ENCODE measurements at regions not wholly inside any gene's neighbourhood (a gene's known extent, or its start where the extent isn't known, plus 50 kb on each side); places are given as distances from the start of the nearest gene placed in this dataset.
"Not testable (repeated sequence)": the region's sequence is repeated elsewhere in the genome, so short reads cannot be mapped to it uniquely, and the experiment has no call there.

- no peak for DNase-seq
These were observed 183.4 kb upstream of the RFC3 start for GRCh38 chr13:33634546-33634982.

GRCh38 chr13:33636243-33636642 lies 181.7 kb upstream of the RFC3 start:
- no peak for DNase-seq

DNA sequence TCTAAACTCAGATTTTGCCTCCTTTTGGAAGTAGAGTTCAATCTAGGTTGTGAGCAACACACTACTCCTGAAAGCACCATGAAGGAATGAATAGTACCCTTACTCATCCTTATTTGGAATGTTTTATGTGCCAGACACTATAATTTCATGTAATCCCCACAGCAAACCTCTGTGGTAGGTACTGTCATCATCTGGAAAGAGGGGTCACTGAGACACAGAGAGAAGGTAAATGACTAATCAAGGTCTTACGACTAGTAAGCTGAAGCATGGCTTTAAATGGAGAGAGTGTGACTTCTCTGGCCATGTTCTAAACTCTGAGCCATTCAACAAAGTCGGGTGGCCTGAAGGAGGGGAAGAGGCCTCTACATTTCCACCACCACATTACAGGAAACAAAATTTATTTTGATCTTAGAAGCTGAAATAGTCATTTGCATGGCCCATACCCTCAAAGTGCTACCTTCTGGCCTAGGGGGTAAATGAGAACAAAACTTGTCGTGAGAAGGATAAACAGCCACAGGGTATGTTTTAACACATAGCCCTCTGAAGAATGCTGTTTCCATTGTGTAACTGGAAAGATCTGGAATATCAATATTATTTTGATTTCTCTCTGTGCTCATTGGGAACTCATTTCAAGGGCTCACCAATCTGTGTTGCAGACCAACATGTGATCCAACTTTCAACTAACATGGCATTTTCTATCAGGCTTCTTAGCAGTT lies 180.8 kb upstream of the RFC3 start:
- no peak for DNase-seq

DNA sequence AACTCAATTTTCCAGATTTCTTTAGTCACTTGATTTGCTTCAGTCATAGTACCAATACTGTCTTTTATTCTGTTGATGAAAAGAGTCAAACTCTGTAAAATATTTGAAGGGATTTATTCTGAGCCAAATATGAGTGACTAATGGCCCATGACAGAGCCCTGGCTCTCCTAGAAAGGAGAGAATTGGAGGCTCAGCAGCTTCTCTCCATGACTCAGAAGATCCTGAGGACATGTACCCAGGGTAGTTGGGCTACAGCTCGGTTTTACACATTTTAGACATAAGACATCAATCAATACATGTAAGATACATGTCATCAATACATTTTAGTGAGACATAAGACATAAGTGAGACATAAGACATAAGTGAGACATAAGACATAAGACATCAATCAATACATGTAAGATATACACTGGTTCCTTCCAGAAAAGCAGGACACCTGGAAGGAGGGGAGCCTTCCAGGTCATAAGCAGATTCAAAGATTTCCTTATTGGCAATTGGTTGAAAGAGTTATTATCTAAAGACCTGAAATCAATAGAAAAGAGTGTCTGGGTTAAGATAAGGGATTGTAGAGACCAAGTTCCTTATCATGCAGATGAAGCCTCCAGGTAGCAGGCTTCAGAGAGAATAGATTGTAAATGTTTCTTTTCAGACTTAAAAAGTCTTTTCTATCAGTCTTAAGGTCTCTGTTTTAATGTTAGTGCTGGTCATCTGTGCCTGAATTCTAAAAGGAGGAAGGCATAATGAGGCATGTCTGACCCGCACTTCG lies 179.8 kb upstream of the RFC3 start:
- no peak for DNase-seq

DNA sequence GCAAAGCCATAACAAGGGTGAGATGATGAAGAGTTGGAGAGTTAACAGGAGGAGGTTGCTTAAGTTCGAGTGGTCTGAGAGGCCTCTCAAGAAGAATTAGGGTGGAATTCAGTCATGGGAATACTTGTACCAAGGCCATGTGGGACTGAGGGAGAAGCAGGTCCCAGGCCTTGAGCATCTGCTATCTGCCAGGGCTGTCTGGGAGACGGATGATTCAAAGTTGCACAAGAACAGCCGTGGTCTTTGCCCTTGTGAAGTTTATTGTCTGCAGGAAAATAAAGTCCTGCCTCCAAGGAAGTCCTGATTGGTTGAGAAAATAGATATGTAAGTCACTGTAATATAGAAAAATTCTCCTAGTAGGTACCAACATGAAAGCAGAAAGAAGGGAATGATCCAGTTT lies 178.8 kb upstream of the RFC3 start:
- DNase-seq = no peak

- DNase-seq = no peak
These were observed 178.3 kb upstream of the RFC3 start for GRCh38 chr13:33639626-33640080.

GRCh38 chr13:33640832-33641231 lies 177.1 kb upstream of the RFC3 start:
- DNase-seq = no peak

DNA sequence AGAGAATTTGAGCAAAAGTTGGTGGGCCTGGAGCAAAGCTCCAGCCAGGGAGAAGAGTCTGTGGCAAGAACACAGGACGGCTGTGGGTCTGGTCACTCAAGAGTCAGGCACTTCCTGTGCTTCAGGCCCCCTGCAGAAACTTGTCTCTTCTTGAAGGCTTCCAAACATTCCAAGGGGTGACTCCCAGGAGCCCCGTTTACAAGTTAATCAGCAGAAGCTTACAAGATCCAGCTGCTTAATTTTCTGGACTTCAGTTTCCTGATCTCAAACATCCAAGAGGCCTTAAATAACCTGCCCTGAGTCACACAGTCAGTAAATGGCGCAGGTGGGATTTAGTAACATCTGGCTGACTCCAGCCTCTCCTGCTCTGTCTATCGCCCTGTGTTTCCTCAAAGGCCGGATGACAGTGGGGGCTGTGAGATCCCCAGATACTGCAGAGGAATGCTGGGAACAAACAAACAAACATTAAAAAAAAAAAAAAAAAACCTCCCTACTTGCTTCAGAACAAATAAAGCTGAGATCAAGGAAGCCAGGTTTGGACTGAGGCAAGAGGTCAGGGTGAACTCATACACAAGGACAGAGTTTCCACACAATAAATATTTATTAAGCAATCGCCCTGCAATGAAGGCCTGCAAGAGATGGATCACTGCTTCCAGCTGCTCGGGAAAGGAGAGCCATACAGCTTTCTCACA lies 175.4 kb upstream of the RFC3 start:
- no peak for DNase-seq

DNA sequence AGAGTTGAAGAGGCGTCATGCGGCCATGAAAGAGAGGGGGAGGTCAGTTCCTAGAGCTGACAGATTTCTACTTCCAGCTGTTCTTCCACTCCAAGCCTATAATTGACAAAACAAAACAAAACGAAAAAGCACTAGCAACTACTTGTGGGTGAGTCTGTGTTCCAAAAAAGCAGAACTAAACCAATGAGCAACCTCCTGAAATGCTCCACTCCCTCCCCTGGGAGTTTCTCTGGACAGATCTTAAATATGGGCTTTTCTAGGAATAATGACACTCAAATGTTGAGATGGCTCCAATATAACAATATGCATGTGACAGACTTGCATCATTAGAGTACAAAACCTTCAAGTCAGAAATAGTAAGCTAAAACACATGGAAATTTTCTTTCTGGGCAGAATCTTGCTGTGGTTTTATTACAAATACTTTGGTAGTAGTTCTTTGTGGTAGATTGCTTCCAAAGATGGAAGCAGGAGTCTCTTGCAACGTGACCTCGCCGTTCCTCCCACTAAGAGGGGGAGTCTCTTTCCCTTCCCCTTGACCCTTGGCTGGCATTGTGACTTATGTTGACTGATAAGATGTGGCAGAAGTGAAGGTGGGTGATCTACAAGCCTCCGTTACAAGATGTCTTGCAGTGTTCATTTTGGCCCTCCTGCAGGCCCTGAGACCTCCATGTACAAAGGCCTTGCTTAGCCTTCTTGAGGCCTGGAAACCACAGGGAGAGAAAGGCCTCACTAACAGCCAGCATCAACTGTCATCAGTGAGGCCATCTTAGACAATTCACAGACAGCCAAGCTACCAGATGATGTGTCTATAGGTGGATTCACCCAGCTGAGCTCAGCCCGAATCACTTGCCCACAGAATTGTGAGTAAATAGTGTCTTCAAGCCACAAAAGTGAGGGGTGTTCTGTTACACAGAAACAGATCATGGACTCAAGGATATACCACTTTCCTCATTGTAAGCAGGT lies 173.1 kb upstream of the RFC3 start:
- DNase-seq = no peak

GRCh38 chr13:33645591-33646554 lies 172.1 kb upstream of the RFC3 start:
- no peak for DNase-seq

DNA sequence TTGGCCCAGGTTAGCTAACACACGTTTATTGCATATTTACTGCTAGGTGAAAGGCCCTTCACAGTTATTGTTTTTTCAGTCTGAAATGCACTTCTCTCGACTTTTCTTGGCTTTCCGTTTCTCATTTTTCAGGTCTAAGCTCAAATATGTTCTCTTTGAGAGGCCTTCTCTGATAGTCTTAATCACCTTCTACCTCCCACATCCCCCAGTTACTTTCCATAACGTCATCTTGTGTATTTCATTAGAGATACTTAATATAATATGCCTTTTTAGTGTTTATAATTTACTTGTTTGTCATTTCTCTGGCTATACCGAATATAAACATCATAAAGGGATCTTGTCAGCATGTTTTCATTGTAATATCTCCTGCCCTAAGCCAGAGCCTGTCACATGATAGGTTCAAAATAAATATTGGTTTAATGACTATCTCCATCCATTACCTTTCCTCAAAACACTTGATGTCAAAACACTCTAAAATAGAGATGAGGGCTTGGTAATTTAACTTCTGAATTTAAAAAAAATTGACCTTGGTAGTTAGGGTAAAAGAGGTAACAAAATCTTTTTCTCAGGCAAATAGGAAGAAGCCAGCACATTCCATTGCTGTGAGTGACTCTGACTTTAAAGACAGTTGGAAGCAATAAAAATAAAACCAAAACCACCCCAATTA lies 168.6 kb upstream of the RFC3 start:
- DNase-seq = no peak

DNA sequence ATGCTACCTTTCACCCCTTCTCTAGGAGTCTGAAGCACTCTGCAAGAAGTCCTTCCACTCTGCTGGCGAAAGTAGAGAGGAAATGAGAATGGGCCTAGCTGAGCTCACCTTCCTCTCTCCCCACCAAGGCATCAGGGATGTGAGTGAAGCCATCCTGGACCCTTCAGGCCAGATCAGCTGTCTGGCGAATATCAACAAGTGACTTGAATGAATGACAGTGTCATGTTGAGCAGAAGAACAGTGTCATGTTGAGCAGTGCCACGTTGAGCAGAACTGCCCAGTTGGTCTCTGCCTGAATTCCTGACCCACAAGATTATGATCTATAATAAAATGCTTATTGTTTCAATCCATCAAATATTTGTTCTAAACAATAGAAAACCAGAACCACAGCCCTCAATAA lies 166.2 kb upstream of the RFC3 start:
- DNase-seq = no peak

DNA sequence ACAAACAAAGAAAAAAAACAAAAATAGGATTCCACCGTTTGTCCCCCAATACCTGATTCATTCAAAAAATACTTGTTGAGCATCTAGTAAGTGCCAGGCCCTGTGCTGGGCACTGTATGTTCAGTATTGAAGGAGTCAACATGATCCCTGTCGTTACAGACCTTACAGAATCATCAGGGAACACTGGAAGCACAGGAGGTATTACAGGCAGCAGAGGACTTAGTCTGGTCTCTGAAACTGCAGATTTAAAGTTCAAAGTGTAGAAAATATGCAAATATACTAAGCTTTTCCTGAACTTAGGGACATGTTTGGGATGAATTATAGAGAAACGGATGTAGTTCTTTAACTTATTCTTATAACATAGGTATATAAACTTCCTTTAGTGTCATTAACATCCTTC lies 160.7 kb upstream of the RFC3 start:
- DNase-seq = no peak

GRCh38 chr13:33659466-33659865 lies 158.5 kb upstream of the RFC3 start:
- DNase-seq = no peak

DNA sequence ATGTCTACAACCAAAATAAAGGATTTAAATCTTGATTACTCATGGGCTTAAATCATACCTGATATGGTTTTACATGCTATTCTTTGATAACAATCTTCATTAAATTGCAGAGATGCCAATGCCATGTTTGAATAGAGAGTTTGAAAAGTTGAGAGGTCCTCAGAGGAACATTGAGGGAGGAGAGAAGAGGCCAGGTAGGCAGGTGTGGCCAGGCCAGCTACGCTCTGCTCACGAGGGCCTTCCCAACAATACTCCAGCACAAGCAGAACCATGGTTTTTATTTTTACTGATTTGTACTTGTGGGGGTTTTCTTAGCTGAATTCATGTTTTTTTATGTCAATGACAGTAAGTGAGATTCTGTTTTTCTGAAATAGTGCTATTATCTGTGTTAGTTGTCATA lies 158.1 kb upstream of the RFC3 start:
- no peak for DNase-seq

DNA sequence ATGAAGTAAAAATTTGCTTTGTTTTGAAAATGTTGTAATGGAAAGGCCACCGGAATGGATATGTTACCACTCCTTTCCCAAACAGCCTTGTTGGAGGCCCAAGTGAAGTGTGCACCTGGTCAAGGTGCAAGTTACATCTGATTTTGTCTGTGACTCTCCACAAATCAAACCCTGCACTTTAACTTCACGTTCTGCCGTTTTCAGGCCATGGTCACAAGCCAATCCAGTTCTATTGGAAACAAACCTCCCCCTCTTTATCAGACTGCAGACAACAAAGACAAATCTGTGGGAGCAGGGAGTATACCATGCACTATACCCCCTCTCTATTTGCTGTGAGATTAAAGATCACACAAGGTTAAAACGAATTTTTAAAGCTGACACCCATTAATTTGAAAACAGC lies 155.6 kb upstream of the RFC3 start:
- no peak for DNase-seq

GRCh38 chr13:33665626-33666175 lies 152.2 kb upstream of the RFC3 start:
- no peak for DNase-seq

- no peak for DNase-seq
These were observed 146.4 kb upstream of the RFC3 start for GRCh38 chr13:33671560-33671959.

DNA sequence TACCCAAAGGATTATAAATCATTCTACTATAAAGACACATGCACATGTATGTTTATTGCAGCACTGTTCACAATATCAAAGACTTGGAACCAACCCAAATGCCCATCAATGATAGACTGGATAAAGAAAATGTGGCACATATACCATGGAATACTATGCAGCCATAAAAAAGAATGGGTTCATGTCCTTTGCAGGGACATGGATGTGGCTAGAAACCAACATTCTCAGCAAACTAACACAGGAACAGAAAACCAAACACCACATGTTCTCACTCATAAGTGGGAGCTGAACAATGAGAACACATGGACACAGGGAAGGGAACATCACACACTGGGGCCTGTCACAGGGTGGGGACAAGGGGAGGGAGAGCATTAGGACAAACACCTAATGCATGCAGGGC lies 145.9 kb upstream of the RFC3 start:
- not testable (repeated sequence) for DNase-seq
